Omental fat pad (tissue), 3 donors: ENCODE measurements at regions not wholly inside any gene's neighbourhood (a gene's known extent, or its start where the extent isn't known, plus 50 kb on each side); places are given as distances from the start of the nearest gene placed in this dataset.

Source experiments
- ATAC-seq: fragments of 150-250 bp; one replicate; pipeline ENCODE4 v1.9.1; 2016; ENCODE audit warnings: mild to moderate bottlenecking, moderate library complexity; ENCODE audit not compliant: low FRiP score
- DNase-seq: peaks from one replicate; pipeline ENCODE4 v3.0.0-alpha.2; 2019; ENCODE audit warnings: low spot score
- CTCF ChIP-seq, 3 donors: fragments of 450-650 bp; IDR thresholded peaks; one replicate each; pipeline ENCODE4 v1.5.1; 2016 to 2017; ENCODE audit warnings: antibody characterized with exemption in 3 of 3, mild to moderate bottlenecking in 3 of 3, moderate library complexity in 2 of 3

GRCh38 chr7:92976931-92977330 is 140.6 kb upstream of the CDK6 start:
- TF ChIP-seq CTCF (IDR thresholded peaks at IDR 0.05): no peak
- DNase-seq (no peak), ATAC-seq (no peak)

GRCh38 chr7:92973974-92974373 is 137.6 kb upstream of the CDK6 start:
- no peak for TF ChIP-seq CTCF (IDR thresholded peaks at IDR 0.05)
- DNase-seq (no peak), ATAC-seq (no peak)

GRCh38 chr7:92973293-92973731 is 136.9 kb upstream of the CDK6 start:
- ATAC-seq (no peak), DNase-seq (no peak)
- TF ChIP-seq CTCF (IDR thresholded peaks at IDR 0.05): no peak

- DNase-seq: no peak
- TF ChIP-seq CTCF (IDR thresholded peaks at IDR 0.05): no peak
- no peak for ATAC-seq
These were observed 136.1 kb upstream of the CDK6 start for GRCh38 chr7:92972441-92972840.

GRCh38 chr7:92969061-92969460 is 132.7 kb upstream of the CDK6 start:
- DNase-seq (no peak), ATAC-seq (no peak)
- no peak for TF ChIP-seq CTCF (IDR thresholded peaks at IDR 0.05)

GRCh38 chr7:92968502-92968901 is 132.1 kb upstream of the CDK6 start:
- no peak for DNase-seq

More at GRCh38 chr7:92968502-92968901, 132.1 kb upstream of the CDK6 start:
- TF ChIP-seq CTCF (IDR thresholded peaks at IDR 0.05): no peak
- no peak for ATAC-seq
